Smooth muscle cell (in vitro differentiated cells): ENCODE measurements at regions not wholly inside any gene's neighbourhood (a gene's known extent, or its start where the extent isn't known, plus 50 kb on each side); places are given as distances from the start of the nearest gene placed in this dataset.

Source experiments
- DNase-seq: peaks from one replicate; lab custom pipeline; 2025; ENCODE audit not compliant: unreplicated experiment; lab: John Stamatoyannopoulos, UW
- H2AFZ ChIP-seq: fragments of 200-600 bp; sonication (generic); 2 replicates; pipeline ENCODE4 v1.6.0; 2016; ENCODE audit warnings: antibody characterized with exemption, low read depth, mild to moderate bottlenecking
- H3F3A ChIP-seq: fragments of 200-600 bp; sonication (generic); 2 replicates; pipeline ENCODE4 v1.6.0; 2017; ENCODE audit warnings: antibody characterized with exemption, low read depth
- H3K27ac ChIP-seq: fragments of 200-600 bp; sonication (generic); 2 replicates; pipeline ENCODE4 v1.5.1; 2016; ENCODE audit warnings: low read depth, mild to moderate bottlenecking
- H3K27me3 ChIP-seq: fragments of 200-600 bp; sonication (generic); 2 replicates; pipeline ENCODE4 v1.6.1; 2016; ENCODE audit warnings: low read depth, mild to moderate bottlenecking
- H3K36me3 ChIP-seq: fragments of 200-600 bp; sonication (generic); 2 replicates; pipeline ENCODE4 v1.5.1; 2016; ENCODE audit warnings: low read depth
- H3K4me1 ChIP-seq: fragments of 200-600 bp; sonication (generic); 2 replicates; pipeline ENCODE4 v1.5.1; 2016; ENCODE audit warnings: low read depth
- H3K4me2 ChIP-seq: fragments of 200-600 bp; sonication (generic); 2 replicates; pipeline ENCODE4 v1.6.0; 2016; ENCODE audit warnings: mild to moderate bottlenecking
- H3K4me3 ChIP-seq: fragments of 200-600 bp; sonication (generic); 2 replicates; pipeline ENCODE4 v1.5.1; 2016; ENCODE audit warnings: mild to moderate bottlenecking
- H3K79me2 ChIP-seq: fragments of 200-600 bp; sonication (generic); 2 replicates; pipeline ENCODE4 v1.6.0; 2016; ENCODE audit warnings: low read depth, mild to moderate bottlenecking
- H3K9ac ChIP-seq: fragments of 200-600 bp; sonication (generic); 2 replicates; pipeline ENCODE4 v1.6.0; 2016; ENCODE audit warnings: low read depth
- H3K9me3 ChIP-seq: fragments of 200-600 bp; sonication (generic); replicated peaks from 2 replicates; pipeline ENCODE4 v1.5.1; 2016; ENCODE audit warnings: low read depth
- H4K20me1 ChIP-seq: fragments of 200-600 bp; sonication (generic); 2 replicates; pipeline ENCODE4 v1.6.0; 2016; ENCODE audit warnings: low read depth
- CTCF ChIP-seq: fragments of 200-600 bp; sonication (generic); IDR thresholded peaks from 2 replicates; pipeline ENCODE4 v1.5.1; 2017; ENCODE audit warnings: borderline replicate concordance, mild to moderate bottlenecking, antibody characterized with exemption; ENCODE audit not compliant: insufficient read depth, poor library complexity, severe bottlenecking
- WGBS: methylation state at CpG from one replicate; pipeline ENCODE4 v1.1.7; 2016; ENCODE audit warnings: low lambda C conversion rate; 5-methylcytosine and 5-hydroxymethylcytosine counted together

GRCh38 chr2:43169099-43169945 is 57.1 kb downstream of the ZFP36L2 start:
- H3K4me3 ChIP-seq, result no peak overlapping the region
- no peaks in the 10 kb centered on the region for H3K9me3 ChIP-seq
- no peaks in the 10 kb centered on the region for H4K20me1 ChIP-seq
- TF ChIP-seq CTCF, result no peak
- peak overlapping the region; percentile 17 for H3K27ac ChIP-seq
- H3K4me1 ChIP-seq, result no peaks in the 10 kb centered on the region
- no peak overlapping the region for H3K9ac ChIP-seq
- H3K27me3 ChIP-seq, result no peaks in the 10 kb centered on the region
- no peaks in the 10 kb centered on the region for H3K36me3 ChIP-seq
- no peak overlapping the region for H2AFZ ChIP-seq
- DNase-seq, result no peak
- peak overlapping the region; percentile 20 for H3K4me2 ChIP-seq
- no peaks in the 10 kb centered on the region for H3F3A ChIP-seq
- no peaks in the 10 kb centered on the region for H3K79me2 ChIP-seq
- WGBS, result 78% methylated on average over 24 of the region's 24 CpGs

DNA sequence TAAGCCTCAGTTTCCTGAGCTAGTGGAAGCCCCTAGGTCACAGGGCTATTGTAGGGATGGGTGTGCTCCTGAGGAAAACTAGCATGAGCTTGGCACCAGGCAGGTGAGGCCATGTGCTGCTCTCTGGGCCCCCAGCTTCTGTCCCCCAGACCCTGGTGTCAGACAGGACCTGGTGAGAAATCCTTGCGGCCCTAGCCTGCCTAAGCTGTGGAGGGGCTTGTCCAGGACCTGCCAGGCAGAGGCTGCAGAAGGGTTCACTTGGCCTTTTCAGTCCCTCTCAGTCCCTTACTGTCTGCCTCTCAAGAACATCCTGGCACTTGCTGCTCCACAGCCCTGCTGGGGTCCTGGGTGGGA is 58.4 kb downstream of the ZFP36L2 start:
- Histone ChIP-seq H4K20me1 (no peaks in the 10 kb centered on the region), H3F3A (no peaks in the 10 kb centered on the region), H3K27ac (peak overlapping the region; percentile 28), H3K4me3 (no peak overlapping the region), H3K9me3 (no peaks in the 10 kb centered on the region), H3K4me1 (no peaks in the 10 kb centered on the region), H3K36me3 (no peaks in the 10 kb centered on the region), H3K27me3 (no peaks in the 10 kb centered on the region), H3K4me2 (no peak overlapping the region), H3K79me2 (no peaks in the 10 kb centered on the region), H2AFZ (no peak overlapping the region), H3K9ac (no peak overlapping the region)
- no peak for TF ChIP-seq CTCF
- no peak for DNase-seq
- WGBS, result 100% methylated on average over 1 of the region's 1 CpG

DNA sequence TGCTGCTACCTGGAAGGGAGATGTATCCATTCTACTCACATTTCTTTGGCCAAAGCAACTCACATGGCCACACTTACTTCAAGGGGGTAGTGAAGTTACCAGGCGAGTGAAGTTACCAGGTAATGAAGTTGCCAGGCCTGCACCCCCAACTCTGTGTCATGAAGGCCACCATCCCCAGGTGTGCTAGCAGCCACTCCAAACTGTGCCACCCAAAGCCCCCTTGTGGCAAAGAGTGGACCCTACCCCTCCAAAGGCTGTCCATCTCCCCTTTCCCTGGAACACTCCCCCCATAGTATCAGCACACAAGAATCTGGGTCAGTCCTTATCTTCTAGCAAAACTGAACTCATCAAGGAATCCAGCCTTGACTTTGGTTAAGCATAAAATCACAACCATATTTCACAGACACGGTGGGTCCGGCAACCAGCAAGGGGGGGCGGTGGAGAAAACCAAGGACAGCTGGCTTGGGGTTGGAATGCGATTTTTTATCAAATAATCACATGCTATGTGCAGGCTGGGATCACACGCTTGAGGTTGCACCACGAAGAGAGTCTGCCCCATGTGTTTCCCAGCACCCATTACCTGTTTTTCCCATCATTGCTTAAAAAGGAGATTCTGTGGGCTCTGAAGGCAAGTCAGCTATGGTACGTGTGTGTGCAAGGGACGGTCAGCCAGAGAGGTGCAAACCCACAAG is 60.9 kb downstream of the ZFP36L2 start:
- Histone ChIP-seq H3K36me3 (no peaks in the 10 kb centered on the region), H3F3A (no peaks in the 10 kb centered on the region), H3K4me3 (no peak overlapping the region), H3K4me1 (no peaks in the 10 kb centered on the region), H3K27ac (no peak overlapping the region), H2AFZ (no peak overlapping the region), H3K27me3 (no peaks in the 10 kb centered on the region), H4K20me1 (no peaks in the 10 kb centered on the region), H3K4me2 (no peak overlapping the region), H3K9me3 (no peaks in the 10 kb centered on the region), H3K79me2 (no peaks in the 10 kb centered on the region), H3K9ac (no peak overlapping the region)
- no peak for DNase-seq
- WGBS, result 93% methylated on average over 9 of the region's 9 CpGs
- no peak for TF ChIP-seq CTCF

GRCh38 chr2:43164686-43165085 is 61.7 kb downstream of the ZFP36L2 start:
- H3K79me2 ChIP-seq, result no peaks in the 10 kb centered on the region
- H3K27ac ChIP-seq, result no peak overlapping the region
- DNase-seq, result no peak
- no peak overlapping the region for H3K9ac ChIP-seq
- H3K9me3 ChIP-seq, result no peaks in the 10 kb centered on the region
- H2AFZ ChIP-seq, result no peak overlapping the region
- no peaks in the 10 kb centered on the region for H3F3A ChIP-seq
- no peaks in the 10 kb centered on the region for H3K36me3 ChIP-seq
- H4K20me1 ChIP-seq, result no peaks in the 10 kb centered on the region
- WGBS, result 97% methylated on average over 10 of the region's 10 CpGs
- H3K4me1 ChIP-seq, result no peaks in the 10 kb centered on the region
- no peaks in the 10 kb centered on the region for H3K27me3 ChIP-seq
- H3K4me3 ChIP-seq, result no peak overlapping the region
- no peak overlapping the region for H3K4me2 ChIP-seq
- no peak for TF ChIP-seq CTCF
